Right lobe of liver (tissue), 4 donors: ENCODE measurements at regions not wholly inside any gene's neighbourhood (a gene's known extent, or its start where the extent isn't known, plus 50 kb on each side); places are given as distances from the start of the nearest gene placed in this dataset.

Source experiments
- CTCF ChIP-seq, 4 donors: fragments of 200-600 bp in 3 of 4; fragments of 450-650 bp in 1 of 4; IDR thresholded peaks; one replicate each; pipeline versions ENCODE4 v1.5.1 to v1.8.0; 2016 to 2022; ENCODE audit warnings: antibody characterized with exemption in 4 of 4, mild to moderate bottlenecking in 2 of 4
- POLR2A ChIP-seq: fragments of 450-650 bp; IDR thresholded peaks from one replicate; pipeline ENCODE4 v1.6.1; 2017; ENCODE audit warnings: antibody characterized with exemption, mild to moderate bottlenecking
- donor health status: DM: no; HTN: no; CAD: no.
- donor health status: DM: no; HTN: no; CAD: no.
- donor health status: DM: no; HTN: yes; CAD: no.

GRCh38 chr12:90295858-90296257 lies 587.2 kb upstream of the ATP2B1 start:
- TF ChIP-seq CTCF (IDR thresholded peaks at IDR 0.05) (no peak), POLR2A (no peak)
